GM18520 (cell line): ENCODE measurements at regions not wholly inside any gene's neighbourhood (a gene's known extent, or its start where the extent isn't known, plus 50 kb on each side); places are given as distances from the start of the nearest gene placed in this dataset.

Source experiments
- ATAC-seq: cut with Tn5 transposase; IDR thresholded peaks from one replicate; pipeline ENCODE4 v1.9.1; 2021; ENCODE audit not compliant: unreplicated experiment

- no peak for ATAC-seq
These were observed 200.6 kb downstream of the CBLN1 start for GRCh38 chr16:49081086-49081485.

- ATAC-seq = no peak
These were observed 203.1 kb downstream of the CBLN1 start for GRCh38 chr16:49078571-49078970.

- ATAC-seq = no peak
These were observed 203.5 kb downstream of the CBLN1 start for GRCh38 chr16:49078104-49078503.

DNA sequence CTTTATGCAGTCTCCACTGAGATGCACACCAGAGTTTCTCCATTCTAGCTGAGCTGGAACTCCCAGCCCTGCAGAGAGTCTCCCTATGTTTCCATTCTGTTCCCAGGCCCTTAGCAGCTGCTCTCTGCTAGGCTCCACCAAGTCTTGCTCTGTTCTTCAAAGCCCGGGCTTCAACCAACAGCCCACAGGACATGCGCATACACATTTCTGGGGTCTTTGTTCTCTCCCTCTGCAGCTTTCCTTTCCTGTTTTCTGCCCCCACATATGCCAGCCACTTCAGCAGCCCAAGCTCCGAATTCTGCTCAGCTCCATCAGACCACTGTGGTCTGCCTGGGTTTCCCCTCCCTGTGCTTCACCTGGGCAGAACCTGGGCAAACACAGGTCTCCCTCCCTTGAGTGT lies 205.9 kb downstream of the CBLN1 start:
- ATAC-seq = no peak

DNA sequence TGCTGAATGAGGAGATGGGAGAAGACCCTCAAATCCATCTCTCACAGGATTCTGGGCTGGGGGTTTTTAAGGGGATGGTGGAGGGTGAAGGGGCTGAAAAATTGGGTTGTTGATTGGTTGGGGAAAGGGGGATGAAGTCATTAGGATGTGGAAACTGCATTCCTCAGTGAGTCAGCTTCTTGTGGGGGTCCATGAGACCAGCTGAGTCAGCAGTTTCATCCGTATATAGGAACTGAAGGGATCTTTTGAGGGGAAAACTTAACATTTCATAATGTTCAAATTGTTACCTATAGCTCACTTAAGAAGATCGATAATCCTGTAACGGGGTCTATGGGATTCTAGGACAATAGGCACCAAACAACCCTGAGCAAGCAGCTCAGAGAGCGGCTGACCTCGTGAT lies 213.4 kb downstream of the CBLN1 start:
- ATAC-seq = no peak

DNA sequence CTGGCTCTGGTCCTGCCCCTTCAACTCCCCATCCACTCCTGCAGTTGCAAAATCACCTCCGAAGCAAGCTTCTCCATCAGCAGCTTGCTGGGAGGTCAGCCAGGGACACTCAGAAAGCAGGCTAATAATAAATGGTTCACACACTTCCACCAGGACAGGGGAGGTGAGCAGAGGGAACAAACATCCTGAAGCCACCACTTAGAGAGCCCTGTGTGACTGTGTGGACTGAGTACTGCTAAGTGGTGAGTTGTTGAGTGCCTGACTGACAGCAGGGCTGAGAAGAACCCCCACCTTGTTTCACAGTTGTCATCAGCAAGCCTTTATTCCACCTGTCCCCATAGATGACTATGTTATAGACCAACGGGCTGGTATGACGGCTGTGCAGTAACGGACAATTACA lies 213.9 kb downstream of the CBLN1 start:
- ATAC-seq = no peak

GRCh38 chr16:49061137-49061714 lies 220.4 kb downstream of the CBLN1 start:
- no peak for ATAC-seq

DNA sequence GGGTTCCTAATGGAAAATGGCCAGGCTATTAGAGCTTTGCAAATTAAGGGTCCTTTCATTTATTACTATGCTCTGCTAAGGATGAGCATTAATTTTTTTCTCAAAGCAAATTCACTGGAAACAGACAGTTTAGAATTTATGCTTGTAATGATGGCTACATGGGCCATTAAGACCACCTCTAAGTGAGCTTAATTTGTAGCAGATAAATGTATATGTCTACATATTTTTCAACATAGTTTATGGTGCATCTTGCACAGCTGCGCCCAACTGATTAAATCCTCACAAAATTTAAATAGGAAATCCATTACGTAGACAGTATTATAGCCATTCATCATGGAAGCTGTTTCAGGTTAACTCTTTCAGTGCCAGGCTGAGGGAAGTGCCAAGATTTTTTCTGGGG lies 220.9 kb downstream of the CBLN1 start:
- no peak for ATAC-seq

DNA sequence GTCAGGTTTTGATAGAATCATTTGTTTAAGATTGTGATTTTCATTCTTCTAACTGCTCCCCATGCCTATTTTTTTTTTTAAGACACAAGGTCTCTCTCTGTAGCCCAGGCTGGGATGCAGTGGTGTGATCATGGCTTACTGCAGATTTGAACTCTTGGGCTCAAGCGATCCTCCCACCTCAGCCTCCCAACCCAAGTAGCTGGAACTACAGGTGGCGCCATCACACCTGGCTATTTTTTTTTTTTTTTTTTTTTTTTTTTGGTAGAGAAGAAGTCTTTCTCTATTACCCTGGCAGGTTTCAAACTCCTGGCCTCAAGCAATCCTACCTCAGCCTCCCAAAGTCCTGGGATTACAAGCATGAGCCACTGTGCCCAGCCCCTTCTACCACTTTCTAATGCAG lies 223.3 kb downstream of the CBLN1 start:
- no peak for ATAC-seq

DNA sequence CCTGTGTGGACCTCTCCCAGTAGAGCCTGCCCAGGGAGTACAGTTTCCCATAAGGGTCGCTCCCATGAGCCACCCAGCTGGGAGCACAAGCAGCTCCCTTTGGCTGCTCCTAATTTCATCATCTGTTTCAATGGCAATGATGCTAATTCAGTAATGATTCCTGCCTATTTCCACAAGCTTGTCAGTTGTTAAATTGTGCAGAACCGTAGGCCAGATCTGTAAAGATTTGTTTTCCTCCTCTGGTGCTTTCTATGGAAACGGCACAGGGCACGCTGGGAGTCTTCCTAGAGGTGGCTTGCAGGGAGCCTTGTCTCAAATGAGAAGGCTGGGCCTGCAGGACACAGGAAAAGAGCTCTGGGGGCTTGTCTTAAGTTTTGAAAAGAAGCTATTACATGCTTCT lies 223.7 kb downstream of the CBLN1 start:
- ATAC-seq = no peak

DNA sequence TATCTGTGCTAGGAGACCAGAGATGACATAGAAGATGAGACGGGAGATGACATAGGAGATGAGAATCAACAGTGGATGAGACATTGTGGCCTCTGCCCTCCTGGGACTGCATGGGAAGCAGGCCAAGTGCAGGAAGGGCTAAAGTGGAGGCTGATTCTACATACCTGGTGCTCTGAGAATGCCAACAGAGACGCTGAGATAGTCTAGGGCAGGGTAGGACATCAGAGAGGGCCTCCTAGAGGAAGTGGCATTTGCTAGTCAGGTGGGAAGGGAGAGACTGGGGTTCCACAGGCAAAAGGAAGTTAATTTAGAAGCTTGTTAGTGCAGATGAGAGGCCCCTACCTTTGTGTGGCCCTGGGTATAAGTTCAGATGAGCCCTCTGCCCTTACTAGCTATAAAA lies 224.2 kb downstream of the CBLN1 start:
- ATAC-seq = no peak

DNA sequence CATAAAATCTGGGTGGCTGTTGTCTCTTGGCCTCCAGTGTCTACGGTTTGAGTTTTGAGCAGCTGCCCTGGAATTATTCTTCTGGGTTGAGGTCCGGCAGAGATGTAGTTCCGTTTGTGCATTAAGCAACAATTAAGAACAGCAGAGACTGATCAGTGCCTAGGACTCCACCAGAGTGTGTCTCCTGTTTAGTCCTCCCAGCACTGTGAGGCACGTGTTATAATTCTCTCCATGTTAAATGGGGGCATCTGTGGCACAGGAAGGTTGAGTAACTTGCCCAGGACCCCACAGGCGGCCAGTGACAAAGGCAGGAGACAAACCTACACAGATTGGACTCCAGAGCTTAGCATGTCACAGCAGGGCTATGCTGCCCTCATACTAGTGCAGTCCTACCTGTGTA lies 225.1 kb downstream of the CBLN1 start:
- no peak for ATAC-seq

DNA sequence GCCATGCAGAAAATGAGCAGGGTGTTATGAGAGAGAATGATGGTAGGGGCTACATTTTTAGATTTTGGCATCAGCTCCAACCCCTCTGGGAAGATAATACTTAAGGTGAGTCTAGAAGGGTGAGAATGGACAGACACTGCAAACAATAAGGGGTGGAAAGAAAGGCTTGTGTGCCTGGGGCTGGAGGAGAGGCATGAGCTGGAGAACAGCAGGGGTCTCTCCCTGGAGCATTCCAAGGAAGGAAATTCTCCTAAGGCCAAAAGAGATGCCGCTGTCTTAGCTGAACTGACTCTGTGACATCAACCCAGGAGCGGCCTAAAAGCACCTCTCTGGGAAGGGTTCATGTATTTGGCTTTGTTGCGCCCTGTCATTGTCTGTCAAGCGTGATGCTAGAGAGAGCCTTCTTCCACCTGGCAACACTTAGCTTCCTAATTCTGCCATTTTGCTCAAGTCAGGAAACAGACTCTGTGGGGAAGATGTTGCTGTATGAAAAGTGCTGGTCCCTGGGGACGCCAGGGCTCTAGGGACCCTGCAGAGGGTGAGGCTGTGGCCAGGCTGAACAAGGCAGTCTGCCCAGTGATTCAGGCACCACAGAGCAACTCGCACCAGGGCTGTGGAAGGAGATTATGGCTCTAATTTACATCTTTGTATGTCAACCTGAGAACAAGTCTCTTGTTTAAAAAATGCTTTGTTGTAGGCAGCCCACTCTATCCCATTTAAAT lies 225.7 kb downstream of the CBLN1 start:
- no peak for ATAC-seq

- no peak for ATAC-seq
These were observed 226.3 kb downstream of the CBLN1 start for GRCh38 chr16:49055291-49055690.

DNA sequence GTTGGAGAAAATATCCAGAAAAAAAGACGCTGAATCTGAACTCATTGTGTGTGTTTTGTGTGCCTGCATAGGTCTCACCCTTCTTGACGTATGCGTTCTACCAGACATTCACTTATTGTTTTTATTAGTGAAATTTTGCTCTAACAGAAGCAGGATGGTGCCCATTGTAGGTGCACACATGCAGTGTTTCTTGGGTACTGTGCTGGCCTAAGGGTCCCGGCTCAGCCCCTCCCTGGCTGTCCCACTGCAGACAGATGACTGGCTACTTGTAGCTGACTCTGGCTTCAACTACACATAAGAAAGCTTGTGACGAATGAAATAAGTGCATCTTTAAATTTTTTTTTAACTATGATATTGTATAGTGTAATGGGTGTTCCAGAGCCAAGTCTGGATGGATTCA lies 227.0 kb downstream of the CBLN1 start:
- no peak for ATAC-seq

DNA sequence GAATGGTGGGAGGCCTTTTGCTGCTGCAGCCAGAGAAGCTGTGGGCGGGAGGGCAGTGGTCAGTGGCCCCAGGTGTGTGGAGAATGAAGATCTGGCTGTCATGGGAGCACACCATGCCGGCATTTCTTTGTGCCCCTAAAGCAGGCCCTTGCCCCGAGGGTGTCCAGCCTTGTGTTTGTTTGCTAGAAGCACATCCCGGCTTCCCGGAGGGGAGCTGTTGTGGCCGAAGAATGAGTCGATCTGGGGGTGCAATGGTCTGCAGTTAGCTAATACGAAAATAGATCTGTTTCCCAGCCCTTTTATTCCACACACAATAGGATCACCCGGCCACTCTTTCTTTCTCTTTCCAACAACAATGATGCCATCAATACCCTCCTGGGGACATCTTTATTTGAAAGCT lies 228.8 kb downstream of the CBLN1 start:
- no peak for ATAC-seq

- no peak for ATAC-seq
These were observed 230.1 kb downstream of the CBLN1 start for GRCh38 chr16:49051576-49051975.

DNA sequence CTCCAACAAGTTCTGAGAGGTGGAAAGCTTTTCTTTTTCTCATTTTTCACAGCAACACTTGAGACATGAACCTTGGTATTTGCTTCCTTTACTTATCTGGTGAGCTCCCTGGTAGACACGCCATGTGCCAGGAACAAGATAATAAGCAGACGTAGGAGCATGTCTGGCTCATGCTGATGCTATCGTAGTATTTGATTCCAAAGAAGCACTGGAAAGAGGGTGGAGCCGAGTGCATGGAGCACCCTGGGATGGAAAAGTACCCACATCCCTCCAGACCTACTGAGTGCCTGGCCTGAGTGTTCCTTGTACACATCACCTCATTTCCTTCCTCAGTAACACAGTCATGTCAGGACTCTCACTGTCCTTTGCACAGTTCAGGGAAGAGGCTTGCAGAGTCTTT lies 231.0 kb downstream of the CBLN1 start:
- ATAC-seq = no peak

- ATAC-seq = no peak
These were observed 232.0 kb downstream of the CBLN1 start for GRCh38 chr16:49049644-49050043.

- ATAC-seq = no peak
These were observed 232.4 kb downstream of the CBLN1 start for GRCh38 chr16:49049191-49049590.

- no peak for ATAC-seq
These were observed 233.1 kb downstream of the CBLN1 start for GRCh38 chr16:49048557-49048956.

DNA sequence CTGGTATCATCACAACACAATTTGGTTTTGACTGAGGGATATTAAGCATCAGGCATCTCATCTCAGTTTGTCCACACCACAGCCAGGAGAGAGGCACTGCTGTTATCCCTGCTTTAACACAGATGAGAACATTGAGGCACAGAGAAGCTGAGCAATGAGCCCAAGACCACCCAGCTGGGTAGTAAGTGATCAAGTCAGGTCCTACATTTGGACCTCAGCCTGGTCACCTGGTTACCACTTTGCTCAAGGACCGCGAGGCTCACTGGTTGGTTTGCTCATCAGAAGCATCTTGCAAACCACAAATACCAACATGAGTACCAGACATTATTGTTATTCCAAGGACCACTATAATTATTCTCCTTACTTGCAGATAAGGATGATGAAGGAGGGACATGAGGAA lies 245.5 kb downstream of the CBLN1 start:
- no peak for ATAC-seq

GRCh38 chr16:49027420-49027819 lies 254.2 kb downstream of the CBLN1 start:
- ATAC-seq = no peak
